Left ventricle myocardium superior (tissue), 1 donor: ENCODE measurements at regions not wholly inside any gene's neighbourhood (a gene's known extent, or its start where the extent isn't known, plus 50 kb on each side); places are given as distances from the start of the nearest gene placed in this dataset.

Source experiments
- ATAC-seq: fragments of 200-7000 bp; cut with Tn5 transposase; one replicate; pipeline ENCODE4 v1.9.1; 2020; ENCODE audit warnings: mild to moderate bottlenecking, moderate library complexity
- DNase-seq: peaks from one replicate; pipeline ENCODE4 v3.0.0-alpha.2; 2020
- intact Hi-C: fragments of 100-400 bp; cut with micrococcal nuclease; formaldehyde crosslinking; loops from one replicate; pipeline ENCODE4 v1.11.0; 2022
- donor health status: DM: no; HTN: yes; CAD: no; lungs with severe emphysema.

- no peak for DNase-seq
- intact Hi-C loops = no loop called here
Measured at GRCh38 chr4:153950100-153950979, 161.5 kb upstream of the SFRP2 start.

GRCh38 chr4:153948041-153948440 lies 159.2 kb upstream of the SFRP2 start:
- intact Hi-C loops = no loop called here
- ATAC-seq = no peak
- no peak for DNase-seq

More at GRCh38 chr4:153950100-153950979, 161.5 kb upstream of the SFRP2 start:
- no peak for ATAC-seq

- intact Hi-C loops = no loop called here
Measured at GRCh38 chr4:153947124-153947523, 158.2 kb upstream of the SFRP2 start.

GRCh38 chr4:153945704-153946103 lies 156.8 kb upstream of the SFRP2 start:
- intact Hi-C loops = no loop called here
- ATAC-seq (no peak), DNase-seq (no peak)

More at GRCh38 chr4:153947124-153947523, 158.2 kb upstream of the SFRP2 start:
- DNase-seq (no peak), ATAC-seq (no peak)

GRCh38 chr4:153943738-153944415 lies 155.0 kb upstream of the SFRP2 start:
- intact Hi-C loops = no loop called here
- ATAC-seq (no peak), DNase-seq (no peak)

- intact Hi-C loops = no loop called here
- no peak for DNase-seq
- ATAC-seq = no peak
Measured at GRCh38 chr4:153940916-153941315, 152.0 kb upstream of the SFRP2 start.

- intact Hi-C loops = no loop called here
- ATAC-seq (no peak), DNase-seq (no peak)
Measured at GRCh38 chr4:153939570-153939969, 150.7 kb upstream of the SFRP2 start.

- ATAC-seq (no peak), DNase-seq (no peak)
- intact Hi-C loops = no loop called here
Measured at GRCh38 chr4:153938994-153939393, 150.1 kb upstream of the SFRP2 start.

- intact Hi-C loops = no loop called here
- ATAC-seq (no peak), DNase-seq (no peak)
Measured at GRCh38 chr4:153937289-153937688, 148.4 kb upstream of the SFRP2 start.

GRCh38 chr4:153936121-153936520 lies 147.2 kb upstream of the SFRP2 start:
- ATAC-seq (no peak), DNase-seq (no peak)
- intact Hi-C loops = no loop called here

GRCh38 chr4:153934688-153935017 lies 145.8 kb upstream of the SFRP2 start:
- DNase-seq (no peak), ATAC-seq (no peak)
- intact Hi-C loops = no loop called here

- ATAC-seq = no peak
- intact Hi-C loops = no loop called here
- no peak for DNase-seq
Measured at GRCh38 chr4:153933915-153934687, 145.2 kb upstream of the SFRP2 start.

GRCh38 chr4:153931804-153932203 lies 142.9 kb upstream of the SFRP2 start:
- intact Hi-C loops = no loop called here
- no peak for ATAC-seq
- DNase-seq = no peak

GRCh38 chr4:153929675-153930074 lies 140.8 kb upstream of the SFRP2 start:
- intact Hi-C loops = no loop called here
- DNase-seq = no peak
- no peak for ATAC-seq

GRCh38 chr4:153927451-153927850 lies 138.6 kb upstream of the SFRP2 start:
- no peak for ATAC-seq
- no peak for DNase-seq
- intact Hi-C loops = no loop called here

GRCh38 chr4:153922148-153922547 lies 133.3 kb upstream of the SFRP2 start:
- intact Hi-C loops = no loop called here
- ATAC-seq = no peak
- DNase-seq = no peak

- no peak for DNase-seq
- ATAC-seq = no peak
- intact Hi-C loops = no loop called here
Measured at GRCh38 chr4:153919667-153920066, 130.8 kb upstream of the SFRP2 start.

- no peak for DNase-seq
- ATAC-seq = no peak
- intact Hi-C loops = no loop called here
Measured at GRCh38 chr4:153916273-153916755, 127.4 kb upstream of the SFRP2 start.

- no peak for ATAC-seq
- DNase-seq = no peak
- intact Hi-C loops = no loop called here
Measured at GRCh38 chr4:153912301-153912700, 123.4 kb upstream of the SFRP2 start.

- ATAC-seq (no peak), DNase-seq (no peak)
- intact Hi-C loops = no loop called here
Measured at GRCh38 chr4:153909672-153910071, 120.8 kb upstream of the SFRP2 start.
